Tibial artery (tissue), 4 donors: ENCODE measurements at regions not wholly inside any gene's neighbourhood (a gene's known extent, or its start where the extent isn't known, plus 50 kb on each side); places are given as distances from the start of the nearest gene placed in this dataset.

ENCODE experiments used
- DNase-seq, 2 donors: peaks; one replicate each; pipeline ENCODE4 v3.0.0-alpha.2; 2019
- H3K27ac ChIP-seq, 2 donors: fragments of 200-600 bp; sonication (generic) in 1 of 2; 1 replicate in 1 of 2; 2 replicates in 1 of 2; pipeline ENCODE4 v1.5.1; 2018 to 2019; ENCODE audit warnings: mild to moderate bottlenecking in 1 of 2
- H3K27me3 ChIP-seq, 2 donors: fragments of 200-600 bp; sonication (generic) in 1 of 2; one replicate each; pipeline versions ENCODE4 v1.5.1 to v1.6.0; 2016 to 2019
- H3K36me3 ChIP-seq, 3 donors: fragments of 200-600 bp; sonication (generic) in 2 of 3; one replicate each; pipeline ENCODE4 v1.5.1; 2016 to 2019; ENCODE audit warnings: mild to moderate bottlenecking in 2 of 3
- H3K4me1 ChIP-seq, 4 donors: fragments of 200-600 bp; sonication (generic) in 2 of 4; 1 replicate in 3 of 4; 2 replicates in 1 of 4; pipeline ENCODE4 v1.5.1; 2016 to 2019
- H3K4me3 ChIP-seq, 2 donors: fragments of 200-600 bp; sonication (generic) in 1 of 2; 1 replicate in 1 of 2; 2 replicates in 1 of 2; pipeline ENCODE4 v1.5.1; 2018 to 2019; ENCODE audit warnings: mild to moderate bottlenecking in 2 of 2
- H3K9me3 ChIP-seq, 3 donors: fragments of 200-600 bp; sonication (generic) in 1 of 3; one replicate each; pipeline ENCODE4 v1.5.1; 2016 to 2019
- CTCF ChIP-seq, 2 experiments: fragments of 200-600 bp in 1 of 2; fragments of 450-650 bp in 1 of 2; IDR thresholded peaks; one replicate each; pipeline ENCODE4 v1.5.1; 2017 to 2019; ENCODE audit warnings: antibody characterized with exemption in 2 of 2, mild to moderate bottlenecking in 1 of 2, moderate library complexity in 1 of 2
- intact Hi-C: fragments of 100-400 bp; cut with DNase I; formaldehyde crosslinking; loops from one replicate; pipeline ENCODE4 v1.15.0; 2023; ENCODE audit warnings: low total_unique reads

GRCh38 chr5:3994628-3995027 lies 399.0 kb downstream of the IRX1 start:
- intact Hi-C loops = no loop called here
- DNase-seq = no peak
- no peak for TF ChIP-seq CTCF (IDR thresholded peaks at IDR 0.05)
- peaks cover 0 to 21% (median 0%) of the 10 kb centered on the region in 4 donors for H3K4me1 ChIP-seq
- H3K36me3 ChIP-seq = no peaks in the 10 kb centered on the region
- H3K27me3 ChIP-seq = no peaks in the 10 kb centered on the region
- H3K4me3 ChIP-seq = no peak overlapping the region
- no peak overlapping the region for H3K27ac ChIP-seq
- H3K9me3 ChIP-seq = peaks cover 0 to 8% (median 0%) of the 10 kb centered on the region in 3 donors

- no peak overlapping the region for H3K4me3 ChIP-seq
- peaks cover 0 to 21% (median 0%) of the 10 kb centered on the region in 4 donors for H3K4me1 ChIP-seq
- no peak for TF ChIP-seq CTCF (IDR thresholded peaks at IDR 0.05)
- no peak for DNase-seq
- no peaks in the 10 kb centered on the region for H3K36me3 ChIP-seq
- no peak overlapping the region for H3K27ac ChIP-seq
- no peaks in the 10 kb centered on the region for H3K27me3 ChIP-seq
- intact Hi-C loops = no loop called here
- H3K9me3 ChIP-seq = peaks cover 0 to 8% (median 0%) of the 10 kb centered on the region in 3 donors
These were observed 400.5 kb downstream of the IRX1 start for GRCh38 chr5:3995954-3996619.

- Histone ChIP-seq H3K9me3 (peaks cover 0 to 8% (median 0%) of the 10 kb centered on the region in 3 donors), H3K4me1 (peaks cover 0 to 21% (median 0%) of the 10 kb centered on the region in 4 donors), H3K27me3 (no peaks in the 10 kb centered on the region), H3K4me3 (no peak overlapping the region), H3K36me3 (no peaks in the 10 kb centered on the region), H3K27ac (no peak overlapping the region)
- no peak for DNase-seq
- TF ChIP-seq CTCF (IDR thresholded peaks at IDR 0.05) = no peak
- intact Hi-C loops = no loop called here
These were observed 401.2 kb downstream of the IRX1 start for GRCh38 chr5:3996707-3997336.

- Histone ChIP-seq H3K4me3 (no peak overlapping the region), H3K4me1 (peaks cover 0 to 21% (median 0%) of the 10 kb centered on the region in 4 donors), H3K9me3 (peaks cover 0 to under 1% (median 0%) of the 10 kb centered on the region in 3 donors), H3K27ac (no peak overlapping the region), H3K27me3 (no peaks in the 10 kb centered on the region), H3K36me3 (no peaks in the 10 kb centered on the region)
- DNase-seq = no peak
- intact Hi-C loops = no loop called here
- TF ChIP-seq CTCF (IDR thresholded peaks at IDR 0.05) = no peak
These were observed 402.0 kb downstream of the IRX1 start for GRCh38 chr5:3997670-3998069.

GRCh38 chr5:3999929-4000328 lies 404.3 kb downstream of the IRX1 start:
- DNase-seq = no peak
- Histone ChIP-seq H3K4me1 (peaks cover 0 to 7% (median 0%) of the 10 kb centered on the region in 4 donors), H3K27me3 (no peaks in the 10 kb centered on the region), H3K9me3 (no peaks in the 10 kb centered on the region), H3K36me3 (no peaks in the 10 kb centered on the region), H3K4me3 (no peak overlapping the region), H3K27ac (no peak overlapping the region)
- TF ChIP-seq CTCF (IDR thresholded peaks at IDR 0.05) = no peak
- intact Hi-C loops = no loop called here
